ENCODE measurements at regions not wholly inside any gene's neighbourhood (a gene's known extent, or its start where the extent isn't known, plus 50 kb on each side); places are given as distances from the start of the nearest gene placed in this dataset.
"Not testable (repeated sequence)": the region's sequence is repeated elsewhere in the genome, so short reads cannot be mapped to it uniquely, and the experiment has no call there.

DNA sequence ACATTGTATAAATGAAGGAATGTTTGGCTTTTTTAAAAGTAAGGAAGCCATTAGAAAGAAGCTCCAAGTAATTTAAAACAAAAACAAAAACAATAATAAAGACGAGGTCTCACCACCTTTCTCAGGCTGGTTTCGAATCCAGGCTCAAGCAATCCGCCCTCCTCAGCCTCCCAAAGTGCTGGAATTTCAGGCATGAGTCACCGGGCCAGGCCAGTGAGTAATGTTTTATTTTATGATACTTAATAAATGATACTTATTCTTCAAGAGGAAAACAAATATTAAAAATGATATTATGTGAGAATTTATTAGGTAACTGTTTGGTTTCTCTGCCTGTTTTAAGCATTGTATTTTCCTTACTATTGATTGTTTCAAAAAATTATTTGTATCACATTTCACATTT is 201.4 kb upstream of the BRINP3 start:
- TF ChIP-seq, protein P1, sequence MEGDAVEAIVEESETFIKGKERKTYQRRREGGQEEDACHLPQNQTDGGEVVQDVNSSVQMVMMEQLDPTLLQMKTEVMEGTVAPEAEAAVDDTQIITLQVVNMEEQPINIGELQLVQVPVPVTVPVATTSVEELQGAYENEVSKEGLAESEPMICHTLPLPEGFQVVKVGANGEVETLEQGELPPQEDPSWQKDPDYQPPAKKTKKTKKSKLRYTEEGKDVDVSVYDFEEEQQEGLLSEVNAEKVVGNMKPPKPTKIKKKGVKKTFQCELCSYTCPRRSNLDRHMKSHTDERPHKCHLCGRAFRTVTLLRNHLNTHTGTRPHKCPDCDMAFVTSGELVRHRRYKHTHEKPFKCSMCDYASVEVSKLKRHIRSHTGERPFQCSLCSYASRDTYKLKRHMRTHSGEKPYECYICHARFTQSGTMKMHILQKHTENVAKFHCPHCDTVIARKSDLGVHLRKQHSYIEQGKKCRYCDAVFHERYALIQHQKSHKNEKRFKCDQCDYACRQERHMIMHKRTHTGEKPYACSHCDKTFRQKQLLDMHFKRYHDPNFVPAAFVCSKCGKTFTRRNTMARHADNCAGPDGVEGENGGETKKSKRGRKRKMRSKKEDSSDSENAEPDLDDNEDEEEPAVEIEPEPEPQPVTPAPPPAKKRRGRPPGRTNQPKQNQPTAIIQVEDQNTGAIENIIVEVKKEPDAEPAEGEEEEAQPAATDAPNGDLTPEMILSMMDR (IDR thresholded peaks at IDR 0.05), result no peak
- ChIA-PET POLR2A (no interaction called here), CTCF (no interaction called here)
- Mint-ChIP-seq H3K4me1 (no peaks in the 10 kb centered on the region), H3K4me3 (no peak overlapping the region), H3K27ac (no peak overlapping the region), H3K9me3 (peaks cover 2% of the 10 kb centered on the region), H3K27me3 (no peaks in the 10 kb centered on the region), H3K36me3 (ENCODE audit: low read depth) (no peaks in the 10 kb centered on the region)
- intact Hi-C loops (cut with micrococcal nuclease), result no loop called here
- ATAC-seq (ENCODE audit: low read depth) (no peak), DNase-seq (no peak)

DNA sequence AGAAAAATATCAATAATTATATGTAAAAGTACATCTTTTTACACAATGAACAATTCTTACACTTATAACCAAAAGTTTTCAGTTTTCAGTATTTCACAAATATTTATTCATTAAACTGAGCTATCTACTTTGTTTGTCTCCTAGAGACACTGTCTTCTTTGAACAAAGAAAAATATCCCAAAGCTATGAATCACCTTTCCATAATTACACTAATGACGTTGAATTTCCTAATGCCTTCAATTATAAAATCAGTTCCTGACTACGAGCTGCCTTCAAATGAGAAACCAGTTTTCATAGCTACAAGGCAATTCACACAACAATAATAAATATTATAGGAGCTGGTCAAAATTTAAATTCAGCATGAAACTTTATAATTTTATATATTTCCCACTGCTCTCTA is 201.8 kb upstream of the BRINP3 start:
- intact Hi-C loops (cut with micrococcal nuclease), result no loop called here
- H3K36me3 Mint-ChIP-seq (ENCODE audit: low read depth), result no peaks in the 10 kb centered on the region
- no peak for ATAC-seq (ENCODE audit: low read depth)

DNA sequence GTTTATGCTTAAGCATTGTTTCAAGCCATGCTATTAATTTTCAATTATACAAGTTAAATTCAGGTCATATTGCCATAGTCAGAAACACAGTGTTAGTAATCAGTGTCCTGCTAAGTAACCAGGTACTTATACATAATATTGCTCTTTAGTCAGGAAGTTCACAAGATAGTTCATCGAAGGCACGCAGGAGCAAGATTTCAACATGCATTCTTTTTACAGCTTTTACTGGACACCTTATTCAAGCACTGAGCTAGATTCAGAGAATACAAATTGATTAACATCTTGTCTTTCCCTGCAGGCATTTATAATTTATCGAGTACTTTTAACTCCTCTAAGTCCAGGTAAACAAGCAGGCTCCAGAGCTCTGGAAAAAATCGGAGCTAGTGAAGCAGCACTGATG is 202.3 kb upstream of the BRINP3 start:
- ATAC-seq (ENCODE audit: low read depth) (no peak), DNase-seq (no peak)
- intact Hi-C loops (cut with micrococcal nuclease), result no loop called here
- POLR2A ChIA-PET, result no interaction called here
- Mint-ChIP-seq H3K27me3 (no peaks in the 10 kb centered on the region), H3K4me3 (no peak overlapping the region), H3K9me3 (no peaks in the 10 kb centered on the region), H3K4me1 (no peaks in the 10 kb centered on the region), H3K27ac (no peak overlapping the region), H3K36me3 (ENCODE audit: low read depth) (no peaks in the 10 kb centered on the region)
- TF ChIP-seq, protein P1 (IDR thresholded peaks at IDR 0.05), result no peak
- CTCF ChIA-PET, result no interaction called here

More for the DNA sequence above, 201.8 kb upstream of the BRINP3 start:
- Mint-ChIP-seq H3K4me3 (no peak overlapping the region), H3K4me1 (no peaks in the 10 kb centered on the region), H3K27ac (no peak overlapping the region), H3K9me3 (no peaks in the 10 kb centered on the region), H3K27me3 (no peaks in the 10 kb centered on the region)
- no peak for DNase-seq
- ChIA-PET CTCF (no interaction called here), POLR2A (no interaction called here)
- TF ChIP-seq, protein P1 (IDR thresholded peaks at IDR 0.05), result no peak

DNA sequence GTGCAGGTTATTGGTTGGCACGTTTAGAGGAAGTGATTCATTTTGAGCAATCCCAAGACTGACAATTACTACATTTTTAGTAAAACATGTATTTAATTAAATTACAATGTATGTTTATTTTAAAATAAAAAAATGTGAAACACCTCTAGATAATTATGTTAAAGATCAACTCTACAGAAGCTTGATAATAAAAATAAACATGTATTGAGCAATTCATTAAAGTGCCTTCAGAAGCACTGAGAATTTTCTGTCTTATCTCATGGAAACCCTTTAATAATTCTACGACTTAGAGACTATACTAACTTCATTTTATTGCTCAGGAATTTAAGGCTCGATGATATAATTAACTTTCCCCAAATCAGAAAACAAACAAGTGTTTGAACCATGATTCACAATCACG is 208.0 kb upstream of the BRINP3 start:
- ChIA-PET POLR2A (no interaction called here), CTCF (no interaction called here)
- intact Hi-C loops (cut with micrococcal nuclease), result no loop called here
- H3K4me3 Mint-ChIP-seq, result no peak overlapping the region
- no peaks in the 10 kb centered on the region for H3K27me3 Mint-ChIP-seq
- no peak overlapping the region for H3K27ac Mint-ChIP-seq
- DNase-seq (no peak), ATAC-seq (ENCODE audit: low read depth) (no peak)
- H3K36me3 Mint-ChIP-seq (ENCODE audit: low read depth), result no peaks in the 10 kb centered on the region
- no peaks in the 10 kb centered on the region for H3K4me1 Mint-ChIP-seq
- H3K9me3 Mint-ChIP-seq, result peaks cover 5% of the 10 kb centered on the region
- TF ChIP-seq, protein P1 (IDR thresholded peaks at IDR 0.05), result no peak

DNA sequence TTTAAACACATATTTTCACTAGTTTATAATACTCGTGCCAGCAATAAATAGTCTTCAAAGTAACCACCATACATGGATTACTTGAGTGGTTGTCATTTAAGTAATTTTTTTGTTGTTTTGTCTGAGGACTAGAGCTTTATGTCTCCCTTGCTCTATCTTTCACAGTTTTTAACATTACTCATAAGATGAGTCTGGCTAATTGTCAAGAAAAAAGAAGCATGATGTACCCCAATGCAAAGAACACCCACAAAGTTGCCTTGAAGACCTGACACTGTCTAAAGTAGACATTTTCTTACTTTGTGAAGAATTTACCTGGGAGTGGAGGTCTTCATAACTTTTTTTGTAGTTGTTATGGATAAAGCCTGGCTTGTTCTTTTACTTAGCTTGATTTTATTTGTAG is 210.4 kb upstream of the BRINP3 start:
- intact Hi-C loops (cut with micrococcal nuclease), result no loop called here
- no peak for DNase-seq
- Mint-ChIP-seq H3K27ac (no peak overlapping the region), H3K36me3 (ENCODE audit: low read depth) (no peaks in the 10 kb centered on the region), H3K27me3 (no peaks in the 10 kb centered on the region), H3K9me3 (peaks cover 6% of the 10 kb centered on the region), H3K4me3 (no peak overlapping the region), H3K4me1 (no peaks in the 10 kb centered on the region)
- ATAC-seq (ENCODE audit: low read depth), result no peak
- POLR2A ChIA-PET, result no interaction called here
- CTCF ChIA-PET, result no interaction called here
- TF ChIP-seq, protein P1 (IDR thresholded peaks at IDR 0.05), result no peak

DNA sequence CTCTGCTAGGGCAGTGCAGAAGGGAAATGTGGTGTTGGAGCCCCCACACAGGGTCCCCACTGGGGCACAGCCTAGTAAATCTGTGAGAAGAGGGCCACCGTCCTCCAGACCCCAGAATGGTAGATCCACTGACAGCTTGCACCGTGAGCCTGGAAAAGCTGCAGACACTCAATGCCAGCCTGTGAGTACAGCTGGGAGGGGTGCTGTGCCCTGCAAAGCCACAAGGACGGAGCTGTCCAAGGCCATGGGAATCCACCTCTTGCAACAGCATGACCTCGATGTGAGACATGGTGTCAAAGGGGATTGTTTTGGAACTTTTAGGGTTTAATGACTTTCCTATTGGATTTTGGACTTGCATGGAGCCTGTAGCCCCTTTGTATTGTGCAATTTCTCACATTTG is 220.8 kb upstream of the BRINP3 start:
- ATAC-seq (ENCODE audit: low read depth); POLR2A ChIA-PET; H3K27ac Mint-ChIP-seq; intact Hi-C loops (cut with micrococcal nuclease); H3K4me1 Mint-ChIP-seq; H3K4me3 Mint-ChIP-seq; H3K27me3 Mint-ChIP-seq; H3K36me3 Mint-ChIP-seq (ENCODE audit: low read depth); DNase-seq; CTCF ChIA-PET; H3K9me3 Mint-ChIP-seq: not testable (repeated sequence)
